ENCODE measurements at regions not wholly inside any gene's neighbourhood (a gene's known extent, or its start where the extent isn't known, plus 50 kb on each side); places are given as distances from the start of the nearest gene placed in this dataset.
"Not testable (repeated sequence)": the region's sequence is repeated elsewhere in the genome, so short reads cannot be mapped to it uniquely, and the experiment has no call there.

- DNase-seq (ENCODE audit: low read depth) = no peak
Observed at GRCh38 chr3:124138148-124138547, 146.2 kb upstream of the ROPN1 start.

GRCh38 chr3:124140746-124141145 is 148.8 kb upstream of the ROPN1 start:
- DNase-seq (ENCODE audit: low read depth) = no peak

GRCh38 chr3:124142389-124142970 is 150.6 kb upstream of the ROPN1 start:
- DNase-seq (ENCODE audit: low read depth) = no peak

- no peak for DNase-seq (ENCODE audit: low read depth)
Observed at GRCh38 chr3:124143047-124143446, 151.1 kb upstream of the ROPN1 start.

- no peak for DNase-seq (ENCODE audit: low read depth)
Observed at GRCh38 chr3:124144035-124144814, 152.3 kb upstream of the ROPN1 start.

GRCh38 chr3:124147429-124147828 is 155.5 kb upstream of the ROPN1 start:
- no peak for DNase-seq (ENCODE audit: low read depth)

- no peak for DNase-seq (ENCODE audit: low read depth)
Observed at GRCh38 chr3:124147946-124148345, 156.0 kb upstream of the ROPN1 start.

- no peak for DNase-seq (ENCODE audit: low read depth)
Observed at GRCh38 chr3:124149081-124149480, 157.2 kb upstream of the ROPN1 start.

GRCh38 chr3:124149771-124150170 is 157.8 kb upstream of the ROPN1 start:
- no peak for DNase-seq (ENCODE audit: low read depth)

GRCh38 chr3:124152891-124153290 is 161.0 kb upstream of the ROPN1 start:
- DNase-seq (ENCODE audit: low read depth) = not testable (repeated sequence)

GRCh38 chr3:124156866-124157712 is 165.2 kb upstream of the ROPN1 start:
- DNase-seq (ENCODE audit: low read depth) = no peak

- DNase-seq (ENCODE audit: low read depth) = no peak
Observed at GRCh38 chr3:124157748-124158147, 165.8 kb upstream of the ROPN1 start.

GRCh38 chr3:124158168-124158881 is 166.4 kb upstream of the ROPN1 start:
- no peak for DNase-seq (ENCODE audit: low read depth)

GRCh38 chr3:124161448-124161847 is 169.5 kb upstream of the ROPN1 start:
- no peak for DNase-seq (ENCODE audit: low read depth)

- DNase-seq (ENCODE audit: low read depth) = no peak
Observed at GRCh38 chr3:124163689-124164088, 171.8 kb upstream of the ROPN1 start.

GRCh38 chr3:124168271-124168670 is 176.3 kb upstream of the ROPN1 start:
- DNase-seq (ENCODE audit: low read depth) = no peak

- no peak for DNase-seq (ENCODE audit: low read depth)
Observed at GRCh38 chr3:124172283-124172682, 180.4 kb upstream of the ROPN1 start.

GRCh38 chr3:124172816-124173215 is 180.9 kb upstream of the ROPN1 start:
- no peak for DNase-seq (ENCODE audit: low read depth)

GRCh38 chr3:124174476-124174875 is 182.6 kb upstream of the ROPN1 start:
- no peak for DNase-seq (ENCODE audit: low read depth)

- no peak for DNase-seq (ENCODE audit: low read depth)
Observed at GRCh38 chr3:124174910-124175874, 183.3 kb upstream of the ROPN1 start.

GRCh38 chr3:124177071-124177470 is 185.1 kb upstream of the ROPN1 start:
- no peak for DNase-seq (ENCODE audit: low read depth)
